ENCODE measurements at regions not wholly inside any gene's neighbourhood (a gene's known extent, or its start where the extent isn't known, plus 50 kb on each side); places are given as distances from the start of the nearest gene placed in this dataset.
"Not testable (repeated sequence)": the region's sequence is repeated elsewhere in the genome, so short reads cannot be mapped to it uniquely, and the experiment has no call there.

DNA sequence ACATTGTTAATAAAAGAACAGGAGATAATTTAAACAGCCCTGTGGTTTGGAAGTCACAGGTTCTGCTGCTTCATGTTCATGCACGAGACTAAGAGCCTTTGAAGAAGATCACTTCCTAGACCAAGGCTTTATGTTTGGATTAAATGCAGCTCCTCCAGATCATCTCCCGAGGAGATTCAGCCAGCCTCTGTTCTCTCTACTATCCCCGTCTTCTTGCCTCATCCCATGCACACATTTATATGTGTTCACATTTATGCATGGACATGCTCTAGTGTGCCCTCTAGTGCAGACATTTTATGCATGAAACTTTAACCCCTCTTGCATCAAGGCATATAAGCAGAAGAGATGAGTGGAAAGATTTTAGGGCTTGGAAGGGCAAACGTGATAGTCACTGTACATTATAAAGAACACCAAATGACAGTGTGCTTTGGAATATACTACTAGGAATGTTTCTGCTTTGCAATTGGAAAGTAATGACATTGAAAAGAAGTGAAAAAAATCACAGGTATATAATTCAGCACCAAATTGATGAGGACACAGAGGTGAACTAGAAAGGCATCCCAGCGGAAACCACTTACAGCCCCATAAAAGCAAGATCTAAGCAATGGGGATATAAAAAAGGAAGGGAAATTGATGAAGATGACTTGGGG lies 271.5 kb upstream of the PLGLB2 start:
- intact Hi-C loops (cut with DNase I); H3K4me1 ChIP-seq; H3K36me3 ChIP-seq; H3K27me3 ChIP-seq; H3K27ac ChIP-seq (replicated peaks in 1 of 4); H3K9me3 ChIP-seq; DNase-seq (ENCODE audit: extremely low spot score); H3K4me3 ChIP-seq: not testable (repeated sequence)
- TF ChIP-seq, protein P1, sequence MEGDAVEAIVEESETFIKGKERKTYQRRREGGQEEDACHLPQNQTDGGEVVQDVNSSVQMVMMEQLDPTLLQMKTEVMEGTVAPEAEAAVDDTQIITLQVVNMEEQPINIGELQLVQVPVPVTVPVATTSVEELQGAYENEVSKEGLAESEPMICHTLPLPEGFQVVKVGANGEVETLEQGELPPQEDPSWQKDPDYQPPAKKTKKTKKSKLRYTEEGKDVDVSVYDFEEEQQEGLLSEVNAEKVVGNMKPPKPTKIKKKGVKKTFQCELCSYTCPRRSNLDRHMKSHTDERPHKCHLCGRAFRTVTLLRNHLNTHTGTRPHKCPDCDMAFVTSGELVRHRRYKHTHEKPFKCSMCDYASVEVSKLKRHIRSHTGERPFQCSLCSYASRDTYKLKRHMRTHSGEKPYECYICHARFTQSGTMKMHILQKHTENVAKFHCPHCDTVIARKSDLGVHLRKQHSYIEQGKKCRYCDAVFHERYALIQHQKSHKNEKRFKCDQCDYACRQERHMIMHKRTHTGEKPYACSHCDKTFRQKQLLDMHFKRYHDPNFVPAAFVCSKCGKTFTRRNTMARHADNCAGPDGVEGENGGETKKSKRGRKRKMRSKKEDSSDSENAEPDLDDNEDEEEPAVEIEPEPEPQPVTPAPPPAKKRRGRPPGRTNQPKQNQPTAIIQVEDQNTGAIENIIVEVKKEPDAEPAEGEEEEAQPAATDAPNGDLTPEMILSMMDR (IDR thresholded peaks at IDR 0.05): peak in 1 of 3 experiments; percentile 17
- 46% methylated on average over 5 of the region's 5 CpGs for WGBS

DNA sequence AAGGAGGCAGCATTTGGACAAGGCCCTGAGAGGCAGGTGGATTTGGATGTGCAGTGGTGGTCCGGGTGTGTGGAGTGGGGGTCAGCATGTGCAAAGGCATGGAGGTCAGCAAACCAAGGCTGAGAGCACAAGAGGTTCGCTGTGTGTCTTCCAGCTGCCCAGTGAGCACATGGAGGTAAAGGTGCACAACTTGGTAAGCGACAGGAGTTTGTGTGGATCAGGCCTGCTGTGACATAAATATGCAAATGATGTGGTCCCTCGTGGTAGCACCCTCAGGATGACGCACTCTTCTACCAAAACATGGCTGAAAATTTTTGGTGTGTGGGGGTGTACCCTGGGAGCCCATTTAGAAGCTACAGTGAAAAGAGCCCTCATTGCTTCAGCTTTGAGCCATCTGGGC lies 271.0 kb upstream of the PLGLB2 start:
- 91% methylated on average over 5 of the region's 5 CpGs for WGBS
- intact Hi-C loops (cut with DNase I); H3K27ac ChIP-seq (replicated peaks in 1 of 4): not testable (repeated sequence)

DNA sequence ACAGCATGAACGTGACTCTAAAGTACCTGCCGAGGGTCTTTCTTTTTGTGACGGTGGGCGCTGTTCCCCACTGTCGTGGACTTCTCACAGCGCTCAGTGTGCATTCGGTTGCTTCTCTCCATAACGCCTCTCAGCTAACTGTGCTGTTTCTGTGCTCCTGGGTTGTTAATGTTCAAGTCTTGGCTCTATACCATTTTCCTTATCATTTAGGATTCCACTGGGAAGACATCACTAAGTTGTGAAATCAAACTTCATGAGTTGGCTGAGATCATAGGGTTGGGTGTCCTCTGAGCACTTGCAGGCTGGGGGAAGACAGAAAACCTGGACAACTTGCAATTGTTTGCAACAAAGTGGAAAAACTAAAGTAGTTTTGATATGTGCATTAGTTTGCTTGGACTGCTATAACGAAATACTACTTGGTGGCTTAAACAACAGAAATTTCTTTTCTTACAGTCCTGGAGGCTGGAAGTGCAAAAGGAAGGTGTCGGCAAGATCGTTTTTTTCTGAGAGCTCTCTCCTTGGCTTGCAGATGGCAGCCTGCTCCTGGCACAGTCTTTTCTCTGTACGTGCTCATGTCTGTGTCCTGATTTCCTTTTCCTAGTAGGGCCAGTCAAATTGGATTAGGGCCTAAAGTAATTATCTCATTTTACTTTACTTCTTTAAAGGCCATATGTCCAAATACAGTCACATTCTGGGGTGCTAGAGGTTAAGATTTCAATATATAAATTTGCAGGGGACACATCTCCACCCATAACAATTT lies 270.0 kb upstream of the PLGLB2 start:
- H3K27ac ChIP-seq (replicated peaks in 1 of 4); H3K27me3 ChIP-seq; DNase-seq (ENCODE audit: extremely low spot score); intact Hi-C loops (cut with DNase I); H3K9me3 ChIP-seq; H3K4me3 ChIP-seq; H3K36me3 ChIP-seq; H3K4me1 ChIP-seq: not testable (repeated sequence)
- 70% methylated on average over 4 of the region's 12 CpGs for WGBS

More for the DNA sequence above, 271.0 kb upstream of the PLGLB2 start:
- not testable (repeated sequence) for H3K4me3 ChIP-seq; H3K9me3 ChIP-seq; H3K27me3 ChIP-seq; H3K4me1 ChIP-seq; DNase-seq (ENCODE audit: extremely low spot score); H3K36me3 ChIP-seq

DNA sequence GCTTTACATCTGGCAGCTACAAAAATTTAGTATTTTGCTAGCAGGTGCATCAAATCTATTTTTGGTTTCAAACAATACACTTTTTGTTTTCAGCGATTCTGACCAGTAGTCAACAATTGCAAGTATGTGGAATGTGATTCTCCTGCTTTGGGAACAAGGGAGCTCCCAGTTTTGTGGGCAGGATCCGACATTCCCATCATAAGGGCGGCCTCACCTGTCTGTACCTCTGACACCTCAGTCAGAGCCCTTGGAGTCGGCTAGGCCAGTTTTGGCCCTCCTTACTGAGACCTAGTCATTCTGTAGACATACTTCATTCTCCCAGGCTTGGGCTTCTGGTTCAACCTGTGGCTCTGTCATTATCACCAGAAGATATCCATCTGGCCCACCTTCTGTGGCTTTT lies 269.0 kb upstream of the PLGLB2 start:
- H3K27me3 ChIP-seq; H3K9me3 ChIP-seq; H3K27ac ChIP-seq (replicated peaks in 1 of 4); H3K4me3 ChIP-seq; intact Hi-C loops (cut with DNase I); H3K36me3 ChIP-seq; H3K4me1 ChIP-seq; DNase-seq (ENCODE audit: extremely low spot score): not testable (repeated sequence)
- WGBS: no CpG with 5 or more reads among the region's 4 CpGs

DNA sequence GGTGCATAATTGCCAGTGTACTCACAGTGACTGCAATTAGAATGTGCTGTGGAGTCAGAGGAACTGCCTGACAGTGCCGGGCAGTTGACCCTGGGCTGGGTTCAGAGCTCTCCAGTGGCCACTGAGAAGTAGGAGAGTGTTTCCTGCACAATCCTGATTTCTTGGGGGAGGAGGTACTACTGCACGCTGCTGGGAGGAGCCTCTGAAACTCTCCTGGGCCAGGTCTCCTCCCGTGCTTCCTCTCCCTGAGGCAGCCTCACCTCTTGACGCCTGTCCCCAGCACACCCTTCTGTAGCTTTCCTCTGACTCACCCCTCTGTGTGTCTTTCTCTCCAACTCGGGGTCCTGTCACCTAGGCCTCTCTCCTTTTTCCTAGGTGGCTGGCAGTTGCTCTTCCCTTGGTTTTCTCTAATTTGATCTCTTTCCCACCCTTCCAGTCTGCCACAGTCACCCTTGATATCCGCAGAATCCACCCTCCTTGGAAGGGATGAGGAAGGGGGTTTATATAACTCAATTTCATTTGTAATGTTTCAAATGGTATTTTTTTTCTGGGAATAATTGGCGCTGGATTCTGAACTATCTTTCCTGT lies 264.7 kb upstream of the PLGLB2 start:
- H3K36me3 ChIP-seq; H3K9me3 ChIP-seq; DNase-seq (ENCODE audit: extremely low spot score); H3K4me3 ChIP-seq; intact Hi-C loops (cut with DNase I); H3K27me3 ChIP-seq; H3K27ac ChIP-seq (replicated peaks in 1 of 4): not testable (repeated sequence)
- peaks cover 2 to 17% (median 8%) of the 10 kb centered on the region in 4 donors for H3K4me1 ChIP-seq
- 82% methylated on average over 7 of the region's 7 CpGs for WGBS

DNA sequence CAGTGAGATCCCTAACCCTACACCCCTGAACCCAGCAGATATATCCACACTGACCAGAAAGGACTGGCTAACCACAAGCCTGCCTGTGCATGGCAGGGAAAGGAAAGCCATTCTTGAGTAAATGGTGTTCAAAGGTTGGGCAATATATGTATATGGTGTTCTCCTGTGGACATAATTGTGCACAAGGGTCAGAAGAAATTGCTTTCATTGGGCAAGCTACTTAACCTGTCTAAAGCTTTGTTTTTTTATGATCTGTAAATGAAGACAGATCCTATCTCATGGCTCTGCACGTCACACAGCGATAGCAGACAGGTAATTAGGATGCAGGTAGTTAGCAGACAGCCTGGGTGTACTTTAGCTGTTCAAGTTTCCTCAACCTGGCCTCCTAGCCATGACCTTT lies 263.5 kb upstream of the PLGLB2 start:
- 93% methylated on average over 2 of the region's 2 CpGs for WGBS
- intact Hi-C loops (cut with DNase I); H3K27ac ChIP-seq (replicated peaks in 1 of 4); DNase-seq (ENCODE audit: extremely low spot score); H3K27me3 ChIP-seq; H3K9me3 ChIP-seq; H3K36me3 ChIP-seq; H3K4me3 ChIP-seq: not testable (repeated sequence)
- H3K4me1 ChIP-seq: peaks cover 0 to 17% (median 8%) of the 10 kb centered on the region in 4 donors

DNA sequence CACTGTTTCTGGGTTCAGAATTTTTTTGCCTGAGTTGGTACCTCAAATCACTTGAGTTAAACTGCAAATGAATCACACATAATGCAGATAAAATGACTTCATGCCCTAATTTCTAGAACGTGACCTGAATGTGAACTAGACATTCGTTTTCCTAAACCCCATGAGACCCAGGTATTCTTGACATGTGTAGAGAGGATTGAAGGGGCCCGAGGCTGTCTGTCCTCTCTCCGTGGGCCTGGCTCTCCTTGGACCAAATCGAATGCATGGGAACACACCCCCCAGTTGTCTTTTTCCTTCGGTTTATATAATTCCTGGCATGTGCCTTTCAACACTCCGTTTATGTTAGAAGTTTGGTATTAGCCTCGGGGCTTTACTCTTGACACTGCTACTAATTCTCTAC lies 262.4 kb upstream of the PLGLB2 start:
- H3K36me3 ChIP-seq; intact Hi-C loops (cut with DNase I): not testable (repeated sequence)

DNA sequence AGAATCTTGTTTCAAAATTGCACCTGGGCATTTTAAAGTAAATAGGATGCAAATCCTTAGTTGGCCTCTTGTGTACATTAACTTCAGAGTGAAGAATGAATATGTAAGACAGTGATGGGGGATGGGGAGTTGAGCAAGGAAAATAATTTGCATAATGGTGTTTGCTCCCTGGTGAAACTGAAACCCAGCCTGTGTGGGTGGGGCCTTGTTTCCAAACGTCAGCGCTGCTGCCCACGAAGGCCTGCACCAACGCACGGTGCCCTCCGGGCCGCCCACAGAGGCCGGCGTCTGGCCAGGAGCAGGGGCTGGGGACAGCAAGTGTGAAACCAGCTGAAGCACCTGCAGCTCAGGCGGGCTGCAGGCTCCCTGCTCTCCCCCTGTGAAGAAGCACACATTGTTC lies 262.0 kb upstream of the PLGLB2 start:
- DNase-seq (ENCODE audit: extremely low spot score); H3K27ac ChIP-seq (replicated peaks in 1 of 4); H3K9me3 ChIP-seq; intact Hi-C loops (cut with DNase I); H3K27me3 ChIP-seq; H3K36me3 ChIP-seq: not testable (repeated sequence)
- H3K4me1 ChIP-seq: peaks cover 0 to 17% (median 8%) of the 10 kb centered on the region in 4 donors
- WGBS: no CpG with 5 or more reads among the region's 10 CpGs
- peak overlapping the region; percentile 24 to 33 (median 25) for H3K4me3 ChIP-seq

More for the DNA sequence above, 262.4 kb upstream of the PLGLB2 start:
- Histone ChIP-seq H3K4me1 (peaks cover 0 to 17% (median 8%) of the 10 kb centered on the region in 4 donors), H3K4me3 (peak overlapping the region; percentile 24 to 33 (median 25))
- WGBS: 33% methylated on average over 7 of the region's 8 CpGs
- H3K27me3 ChIP-seq; H3K9me3 ChIP-seq; H3K27ac ChIP-seq (replicated peaks in 1 of 4); DNase-seq (ENCODE audit: extremely low spot score): not testable (repeated sequence)

DNA sequence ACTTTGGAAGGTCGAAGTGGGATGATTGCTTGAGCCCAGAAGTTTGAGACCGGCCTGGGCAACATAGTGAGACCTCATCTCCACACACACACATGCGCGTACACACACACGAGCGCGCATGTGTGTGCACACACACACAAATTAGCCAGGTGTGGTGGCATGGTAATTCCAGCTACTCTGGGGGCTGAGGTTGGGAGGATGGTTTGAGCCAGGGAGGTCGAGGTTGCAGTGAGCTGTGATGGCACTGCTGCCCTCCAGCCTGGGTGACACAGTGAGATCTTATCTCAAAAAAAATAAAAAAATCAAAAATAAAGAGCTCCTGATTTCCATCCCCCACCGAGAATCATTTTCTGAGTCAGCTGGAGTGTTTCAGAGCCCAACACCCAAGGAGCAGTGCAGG lies 261.5 kb upstream of the PLGLB2 start:
- Histone ChIP-seq H3K4me3 (peak overlapping the region in 2 of 4 donors; percentile 24 to 25), H3K4me1 (peaks cover 0 to 17% (median 8%) of the 10 kb centered on the region in 4 donors), H3K27ac (replicated peaks in 1 of 4) (peak overlapping the region in 2 of 4 donors; percentile 30 to 43)
- H3K9me3 ChIP-seq; H3K36me3 ChIP-seq; DNase-seq (ENCODE audit: extremely low spot score); H3K27me3 ChIP-seq; intact Hi-C loops (cut with DNase I): not testable (repeated sequence)
- no CpG with 5 or more reads among the region's 9 CpGs for WGBS

DNA sequence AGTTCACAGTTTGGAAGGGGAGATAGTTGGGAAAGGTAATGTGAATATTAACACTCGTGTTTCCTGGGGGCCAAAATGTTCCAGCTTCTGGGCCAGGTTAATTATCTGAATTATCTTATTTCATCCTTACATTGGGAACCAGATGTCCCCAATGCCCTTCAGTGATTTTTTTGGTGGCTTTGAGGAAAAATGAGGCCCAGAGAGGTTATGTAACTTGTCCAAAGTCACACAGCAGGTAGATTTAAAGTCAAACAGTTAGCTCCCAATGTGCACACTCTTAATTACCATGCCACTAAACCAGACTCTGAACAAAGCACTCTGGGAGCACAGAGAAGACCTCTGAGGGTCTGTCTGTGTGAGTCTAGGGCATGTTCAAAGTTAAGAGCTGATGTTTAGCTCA lies 259.9 kb upstream of the PLGLB2 start:
- H3K27me3 ChIP-seq; H3K27ac ChIP-seq (replicated peaks in 1 of 4); H3K9me3 ChIP-seq; intact Hi-C loops (cut with DNase I); H3K36me3 ChIP-seq; DNase-seq (ENCODE audit: extremely low spot score); H3K4me3 ChIP-seq: not testable (repeated sequence)
- peaks cover 0 to 17% (median 8%) of the 10 kb centered on the region in 4 donors for H3K4me1 ChIP-seq
- WGBS: 80% methylated on average over 1 of the region's 1 CpG

DNA sequence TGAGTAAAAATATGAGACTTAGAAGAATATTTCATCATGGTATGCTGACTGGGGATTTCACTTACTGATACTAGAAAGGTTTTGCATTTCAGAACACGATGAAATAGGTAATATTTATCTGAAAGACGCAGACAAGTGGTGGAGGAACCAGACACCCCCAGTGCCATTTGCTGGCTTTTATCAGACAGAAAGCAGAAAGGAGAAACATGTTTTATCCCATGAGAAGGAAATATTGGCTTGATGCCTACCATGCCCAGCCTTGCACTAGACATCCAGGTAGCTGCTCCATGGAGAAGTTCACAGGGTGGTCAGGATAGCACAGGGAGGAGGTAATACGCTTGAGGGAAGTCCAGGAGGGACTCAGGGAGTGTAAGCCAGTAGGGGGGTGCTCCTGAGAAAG lies 258.9 kb upstream of the PLGLB2 start:
- H3K36me3 ChIP-seq; intact Hi-C loops (cut with DNase I); H3K9me3 ChIP-seq; H3K27ac ChIP-seq (replicated peaks in 1 of 4); H3K27me3 ChIP-seq; DNase-seq (ENCODE audit: extremely low spot score); H3K4me3 ChIP-seq: not testable (repeated sequence)
- 87% methylated on average over 3 of the region's 3 CpGs for WGBS
- H3K4me1 ChIP-seq: peaks cover 0 to 17% (median 8%) of the 10 kb centered on the region in 4 donors

Data from esophagus muscularis mucosa (tissue), 4 donors.